A549 (cell line): ENCODE measurements at regions not wholly inside any gene's neighbourhood (a gene's known extent, or its start where the extent isn't known, plus 50 kb on each side); places are given as distances from the start of the nearest gene placed in this dataset.

Experiments
- ATAC-seq, 2 experiments: fragments of 200-7000 bp in 1 of 2; fragments of >200 bp in 1 of 2; cut with Nextera tagmentation in 1 of 2; cut with Tn5 transposase in 1 of 2; 3 replicates each; pipeline versions ENCODE4 v1.8.0 to v1.9.1; 2018 to 2020; ENCODE audit warnings: mild to moderate bottlenecking in 1 of 2, moderate library complexity in 1 of 2
- CTCF ChIA-PET: fragments of 300-600 bp; sonication (Branson Sonifier 250); formaldehyde crosslinking; extraction: SDS; loops from one replicate; lab custom pipeline; 2021; ENCODE audit warnings: antibody characterized with exemption, inconsistent platforms; lab: Yijun Ruan, JAX
- POLR2A ChIA-PET: fragments of 350-600 bp; formaldehyde crosslinking; extraction: SDS; loops from one replicate; lab custom pipeline; 2021; ENCODE audit warnings: antibody characterized with exemption, inconsistent platforms; lab: Yijun Ruan, JAX
- DNase-seq, 2 experiments: peaks; one replicate each; pipeline versions ENCODE4 v3.0.0 to v3.0.0-alpha.2; 2011 to 2016; ENCODE audit warnings: low read depth in 1 of 2, low spot score in 1 of 2
- FAIRE-seq: peaks from 2 replicates; lab custom pipeline; 2011; peaks lifted over from hg19 to GRCh38; lab: Jason Lieb, UNC
- H3K27ac ChIP-seq, 2 experiments: fragments of >200 bp; sonication (Bioruptor Twin); formaldehyde crosslinking; 3 replicates each; pipeline ENCODE4 v1.5.1; 2016 to 2017
- H3K4me1 ChIP-seq: fragments of >200 bp; sonication (Bioruptor Twin); formaldehyde crosslinking; 3 replicates; pipeline ENCODE4 v1.6.1; 2016
- H3K4me2 ChIP-seq: fragments of >200 bp; sonication (Bioruptor Twin); formaldehyde crosslinking; 3 replicates; pipeline ENCODE4 v1.6.1; 2016
- H3K4me3 ChIP-seq: fragments of >200 bp; sonication (Bioruptor Twin); formaldehyde crosslinking; 3 replicates; pipeline ENCODE4 v1.5.1; 2016
- H3K9me3 ChIP-seq: fragments of >200 bp; sonication (Bioruptor Twin); formaldehyde crosslinking; 3 replicates; pipeline ENCODE4 v1.6.1; 2016
- BHLHE40 ChIP-seq: IDR thresholded peaks from 2 replicates; pipeline ENCODE4 v1.6.1; 2012; ENCODE audit warnings: low read depth, low read length, inconsistent platforms
- CBX2 ChIP-seq: fragments of 200-600 bp; sonication (generic); IDR thresholded peaks from 2 replicates; pipeline ENCODE4 v1.6.1; 2016; ENCODE audit warnings: low read depth, mild to moderate bottlenecking, borderline replicate concordance
- CBX8 ChIP-seq: fragments of 200-600 bp; sonication (generic); IDR thresholded peaks from 2 replicates; pipeline ENCODE4 v1.6.1; 2016
- CHD2 ChIP-seq: fragments of 150-350 bp; IDR thresholded peaks from 2 replicates; pipeline ENCODE4 v1.6.1; 2014; ENCODE audit warnings: low read length; ENCODE audit not compliant: partially characterized antibody
- CHD4 ChIP-seq: fragments of 200-600 bp; sonication (generic); IDR thresholded peaks from 2 replicates; pipeline ENCODE4 v1.6.1; 2016; ENCODE audit warnings: antibody characterized with exemption, mild to moderate bottlenecking, borderline replicate concordance
- EHMT2 ChIP-seq: fragments of 200-600 bp; sonication (generic); IDR thresholded peaks from 2 replicates; pipeline ENCODE4 v1.6.1; 2016; ENCODE audit warnings: antibody characterized with exemption, low read depth, mild to moderate bottlenecking, moderate library complexity
- ESRRA ChIP-seq: fragments of 150-350 bp; IDR thresholded peaks from 2 replicates; pipeline ENCODE4 v1.6.1; 2014; ENCODE audit warnings: mild to moderate bottlenecking, low read length, borderline replicate concordance
- FOSL2 ChIP-seq, 2 experiments: fragments of 450-650 bp in 1 of 2; fragments of >200 bp in 1 of 2; sonication (Bioruptor Twin) in 1 of 2; formaldehyde crosslinking; IDR thresholded peaks; 2 replicates each; pipeline versions ENCODE4 v1.5.0 to v1.6.1; 2016 to 2020; ENCODE audit warnings: mild to moderate bottlenecking in 1 of 2, moderate library complexity in 1 of 2
- HDAC2 ChIP-seq: fragments of 200-600 bp; sonication (generic); IDR thresholded peaks from 2 replicates; pipeline ENCODE4 v1.6.1; 2016
- HOXA7 ChIP-seq: fragments of 250-450 bp; sonication (Bioruptor Pico); IDR thresholded peaks from 2 replicates; pipeline ENCODE4 v1.5.0; 2020; ENCODE audit warnings: mild to moderate bottlenecking, moderate library complexity
- HOXB13 ChIP-seq: fragments of 250-450 bp; sonication (Bioruptor Pico); IDR thresholded peaks from 2 replicates; pipeline ENCODE4 v1.5.0; 2020; ENCODE audit warnings: low read depth, mild to moderate bottlenecking, moderate library complexity
- HOXB5 ChIP-seq: fragments of 250-450 bp; sonication (Bioruptor Pico); IDR thresholded peaks from 2 replicates; pipeline ENCODE4 v1.5.0; 2020; ENCODE audit warnings: mild to moderate bottlenecking, moderate library complexity
- JUN ChIP-seq, 2 experiments: fragments of >200 bp; sonication (Bioruptor Twin); formaldehyde crosslinking; IDR thresholded peaks; 2 replicates in 1 of 2; 3 replicates in 1 of 2; pipeline ENCODE4 v1.6.1; 2016 to 2017
- KDM5A ChIP-seq: fragments of 200-600 bp; sonication (generic); IDR thresholded peaks from 2 replicates; pipeline ENCODE4 v1.6.1; 2016; ENCODE audit warnings: antibody characterized with exemption, mild to moderate bottlenecking
- MAFK ChIP-seq: fragments of 450-650 bp; IDR thresholded peaks from 2 replicates; pipeline ENCODE4 v1.6.1; 2014; ENCODE audit not compliant: partially characterized antibody
- MAZ ChIP-seq: fragments of 150-350 bp; IDR thresholded peaks from 2 replicates; pipeline ENCODE4 v1.6.1; 2014; ENCODE audit warnings: antibody characterized with exemption, low read depth, low read length, borderline replicate concordance
- MYC ChIP-seq: IDR thresholded peaks from 2 replicates; pipeline ENCODE4 v1.6.1; 2012; ENCODE audit warnings: mild to moderate bottlenecking, inconsistent platforms, low read length, improper control_type of control experiment, borderline replicate concordance
- NFE2L2 ChIP-seq: fragments of 150-350 bp; conservative IDR thresholded peaks from 2 replicates; pipeline ENCODE4 v1.6.1; 2014; ENCODE audit warnings: low read length
- NPAS2 ChIP-seq: fragments of 250-450 bp; sonication (Bioruptor Pico); IDR thresholded peaks from 2 replicates; pipeline ENCODE4 v1.8.0; 2022; ENCODE audit warnings: mild to moderate bottlenecking, moderate library complexity, borderline replicate concordance
- NR3C1 ChIP-seq: fragments of >200 bp; sonication (Bioruptor Twin); formaldehyde crosslinking; IDR thresholded peaks from 3 replicates; pipeline ENCODE4 v1.6.1; 2017
- POLR2A ChIP-seq: IDR thresholded peaks from 2 replicates; pipeline ENCODE4 v1.6.1; 2012; ENCODE audit warnings: mild to moderate bottlenecking, low read length
- RAD21 ChIP-seq, 2 experiments: fragments of >200 bp in 1 of 2; sonication (Bioruptor Twin) in 1 of 2; formaldehyde crosslinking in 1 of 2; IDR thresholded peaks in 1 of 2; conservative IDR thresholded peaks in 1 of 2; 2 replicates in 1 of 2; 3 replicates in 1 of 2; pipeline ENCODE4 v1.6.1; 2012 to 2018; ENCODE audit warnings: inconsistent platforms in 1 of 2
- RARB ChIP-seq: fragments of 250-450 bp; sonication (Bioruptor Pico); IDR thresholded peaks from 2 replicates; pipeline ENCODE4 v1.8.0; 2021; ENCODE audit warnings: mild to moderate bottlenecking, moderate library complexity
- RCOR1 ChIP-seq: fragments of 150-350 bp; IDR thresholded peaks from 2 replicates; pipeline ENCODE4 v1.6.1; 2014; ENCODE audit warnings: antibody characterized with exemption, low read length, low read depth
- RNF2 ChIP-seq: fragments of 200-600 bp; sonication (generic); IDR thresholded peaks from 2 replicates; pipeline ENCODE4 v1.6.1; 2016; ENCODE audit warnings: low read depth, mild to moderate bottlenecking, antibody characterized with exemption, moderate library complexity, borderline replicate concordance
- SMC3 ChIP-seq: fragments of >200 bp; sonication (Bioruptor Twin); formaldehyde crosslinking; IDR thresholded peaks from 3 replicates; pipeline ENCODE4 v1.6.1; 2018; ENCODE audit warnings: inconsistent platforms
- TFCP2L1 ChIP-seq: fragments of 250-450 bp; sonication (Bioruptor Pico); IDR thresholded peaks from 2 replicates; pipeline ENCODE4 v1.5.0; 2021; ENCODE audit warnings: mild to moderate bottlenecking
- ZC3H11A ChIP-seq: fragments of 450-650 bp; IDR thresholded peaks from 2 replicates; pipeline ENCODE4 v1.6.1; 2014; ENCODE audit warnings: antibody characterized with exemption, mild to moderate bottlenecking
- ZFP36 ChIP-seq: fragments of 450-650 bp; IDR thresholded peaks from 2 replicates; pipeline ENCODE4 v1.6.1; 2014; ENCODE audit warnings: borderline replicate concordance; ENCODE audit not compliant: partially characterized antibody
- WGBS: methylation state at CpG from one replicate; pipeline ENCODE4 v1.1.6; 2017; ENCODE audit errors: missing lambda C conversion rate; 5-methylcytosine and 5-hydroxymethylcytosine counted together
- TF ChIP-seq, protein P1 (sequence below): fragments of 150-350 bp; IDR thresholded peaks from 2 replicates; pipeline ENCODE4 v1.6.1; 2014; ENCODE audit warnings: low read depth, mild to moderate bottlenecking, low read length
- TF ChIP-seq, protein P2 (sequence below): fragments of >200 bp; sonication (Bioruptor Twin); formaldehyde crosslinking; IDR thresholded peaks from 3 replicates; pipeline ENCODE4 v1.5.1; 2016

DNA sequence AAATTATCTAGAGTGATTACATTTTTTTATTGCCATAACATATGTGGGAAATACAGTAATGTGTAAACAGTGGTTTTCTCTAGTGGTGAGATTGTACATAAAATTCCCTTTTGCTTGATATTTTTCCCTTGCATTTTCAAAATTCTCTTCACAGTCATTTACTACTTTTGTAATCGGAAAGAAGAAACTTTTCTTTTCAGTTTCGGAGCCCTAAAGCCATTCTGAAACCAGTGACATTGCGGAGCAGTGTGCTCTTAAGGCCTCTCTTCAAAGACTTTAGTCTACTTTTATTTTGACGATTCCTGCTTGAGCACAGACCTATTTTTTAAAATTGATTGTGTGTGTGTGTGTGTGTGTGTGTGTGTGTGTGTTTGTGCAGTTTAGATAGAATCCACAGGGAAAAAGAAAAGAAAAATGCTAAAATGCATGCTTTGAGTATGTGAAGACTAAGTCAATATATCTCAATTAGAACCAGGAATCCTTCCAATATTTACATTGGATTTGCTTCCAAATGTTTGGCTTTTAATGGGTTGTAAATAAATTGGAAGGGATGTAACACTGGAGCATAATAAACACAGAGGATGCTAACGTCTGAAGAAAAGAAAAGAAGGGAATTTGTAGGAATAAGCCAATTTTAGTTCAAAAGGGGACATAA, 357.4 kb downstream of the RND3 start:
- FAIRE-seq (no peak), ATAC-seq (no peak), DNase-seq (no peak)
- POLR2A ChIA-PET: no interaction called here
- CTCF ChIA-PET: no interaction called here
- Histone ChIP-seq H3K4me2 (no peak overlapping the region), H3K4me1 (peaks cover 57% of the 10 kb centered on the region), H3K4me3 (no peak overlapping the region), H3K9me3 (0 out of 3 replicates have a peak, but pooled peaks cover 13% of the 10 kb centered on the region), H3K27ac (peak overlapping the region; percentile 63 to 90; a peak in 5 of 6 replicates)
- TF ChIP-seq CBX2: no peak
- TF ChIP-seq KDM5A: no peak
- TF ChIP-seq MYC: no peak
- TF ChIP-seq, protein P1, sequence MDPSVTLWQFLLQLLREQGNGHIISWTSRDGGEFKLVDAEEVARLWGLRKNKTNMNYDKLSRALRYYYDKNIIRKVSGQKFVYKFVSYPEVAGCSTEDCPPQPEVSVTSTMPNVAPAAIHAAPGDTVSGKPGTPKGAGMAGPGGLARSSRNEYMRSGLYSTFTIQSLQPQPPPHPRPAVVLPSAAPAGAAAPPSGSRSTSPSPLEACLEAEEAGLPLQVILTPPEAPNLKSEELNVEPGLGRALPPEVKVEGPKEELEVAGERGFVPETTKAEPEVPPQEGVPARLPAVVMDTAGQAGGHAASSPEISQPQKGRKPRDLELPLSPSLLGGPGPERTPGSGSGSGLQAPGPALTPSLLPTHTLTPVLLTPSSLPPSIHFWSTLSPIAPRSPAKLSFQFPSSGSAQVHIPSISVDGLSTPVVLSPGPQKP: no peak
- no peak for TF ChIP-seq EHMT2
- TF ChIP-seq RNF2: no peak
- TF ChIP-seq NFE2L2: no peak
- TF ChIP-seq CHD4: no peak
- TF ChIP-seq ESRRA: no peak
- no peak for TF ChIP-seq SMC3
- no peak for TF ChIP-seq ZC3H11A
- no peak for TF ChIP-seq HOXA7 (CRISPR knock-in tag)
- no peak for TF ChIP-seq RARB
- TF ChIP-seq BHLHE40: no peak
- no peak for TF ChIP-seq TFCP2L1
- TF ChIP-seq CBX8: no peak
- WGBS: 77% methylated on average over 5 of the region's 5 CpGs

DNA sequence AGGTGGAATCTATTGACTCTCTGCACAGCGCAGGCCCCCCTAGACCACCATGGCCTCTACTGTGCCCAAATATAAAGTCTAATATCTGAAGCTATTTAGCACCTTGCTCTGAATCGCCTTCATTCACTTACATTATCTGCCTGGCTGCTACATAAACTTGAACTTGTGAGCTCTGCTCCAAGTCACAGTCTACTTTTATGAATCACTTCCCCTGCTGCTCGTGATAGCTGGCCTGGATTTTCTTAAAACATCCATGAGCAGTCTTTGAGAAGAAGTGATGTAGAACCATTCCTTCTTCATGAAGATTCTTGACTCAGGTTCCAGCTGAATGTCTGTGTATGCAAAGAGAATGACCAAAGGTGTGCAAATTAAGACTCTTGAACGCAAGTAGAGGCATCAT, 359.5 kb downstream of the RND3 start:
- Histone ChIP-seq H3K4me1 (peaks cover 60% of the 10 kb centered on the region), H3K4me2 (no peak overlapping the region), H3K27ac (peak overlapping the region; percentile 82 to 89), H3K9me3 (0 out of 3 replicates have a peak, but pooled peaks cover 13% of the 10 kb centered on the region), H3K4me3 (no peak overlapping the region)
- WGBS: 77% methylated on average over 4 of the region's 4 CpGs
- TF ChIP-seq RNF2 (no peak), HOXA7 (CRISPR knock-in tag) (no peak), MAZ (no peak), POLR2A (no peak), HOXB13 (CRISPR knock-in tag) (no peak), NR3C1 (no peak), ZFP36 (no peak), MAFK (no peak), SMC3 (no peak), RCOR1 (no peak)
- FAIRE-seq (no peak), ATAC-seq (no peak), DNase-seq (no peak)
- CTCF ChIA-PET: interaction anchor here (1.0 to 2.0 kb wide), 2 partner anchors 21 to 244 kb away, joined by 3 to 4 read pairs; no protein-coding TSS in a partner anchor
- POLR2A ChIA-PET: no interaction called here

DNA sequence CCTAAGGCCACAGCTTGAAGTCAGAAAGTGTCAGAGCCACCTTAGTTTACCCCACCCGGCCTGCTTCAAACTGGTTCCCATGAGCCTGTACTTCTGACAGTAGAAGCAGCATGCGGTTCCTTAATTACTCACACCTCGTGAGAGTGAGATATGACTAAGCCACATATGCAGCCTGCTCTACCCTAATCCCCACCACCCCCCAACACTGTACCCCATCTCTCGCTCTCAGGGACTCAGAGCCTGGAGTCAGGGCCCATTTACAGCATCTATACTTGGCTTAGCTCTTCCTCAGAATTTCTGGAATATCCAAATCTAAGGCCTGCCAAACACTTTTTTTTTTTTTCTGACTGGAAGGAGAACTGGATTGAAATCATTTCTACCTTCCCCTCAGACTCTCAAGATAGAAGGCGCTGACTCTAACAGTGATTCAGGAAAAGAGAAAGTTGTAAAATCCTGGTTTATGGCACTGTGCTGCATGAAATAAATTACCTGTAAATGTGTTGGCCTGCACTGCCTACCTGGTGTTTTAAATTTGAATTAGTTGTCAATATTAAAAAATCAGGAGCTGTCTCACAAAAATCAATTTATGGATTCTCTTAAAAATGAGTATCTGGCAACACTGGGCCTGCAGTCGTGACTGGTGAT, 360.0 kb downstream of the RND3 start:
- FAIRE-seq (no peak), ATAC-seq (no peak), DNase-seq (no peak)
- POLR2A ChIA-PET: no interaction called here
- CTCF ChIA-PET: interaction anchor here (0.6 to 2.0 kb wide), 5 partner anchors 18 to 243 kb away, joined by 3 to 5 read pairs (median 4); no protein-coding TSS in a partner anchor
- Histone ChIP-seq H3K27ac (peak overlapping the region; percentile 82 to 89), H3K4me3 (no peak overlapping the region), H3K4me2 (no peak overlapping the region), H3K4me1 (peaks cover 60% of the 10 kb centered on the region), H3K9me3 (0 out of 3 replicates have a peak, but pooled peaks cover 13% of the 10 kb centered on the region)
- 90% methylated on average over 6 of the region's 6 CpGs for WGBS
- TF ChIP-seq BHLHE40 (no peak), HOXB5 (no peak), RAD21 (conservative IDR thresholded peaks at IDR 0.05 in 1 of 2, IDR thresholded peaks at IDR 0.05 in 1 of 2) (no peak), NR3C1 (no peak), MYC (no peak), NPAS2 (CRISPR knock-in tag) (no peak), JUN (IDR thresholded peaks at IDR 0.05) (no peak), CHD2 (no peak), ZFP36 (no peak), HDAC2 (no peak), FOSL2 (IDR thresholded peaks at IDR 0.05) (no peak), FOSL2 (CRISPR knock-in tag; IDR thresholded peaks at IDR 0.05) (no peak)
- TF ChIP-seq, protein P2, sequence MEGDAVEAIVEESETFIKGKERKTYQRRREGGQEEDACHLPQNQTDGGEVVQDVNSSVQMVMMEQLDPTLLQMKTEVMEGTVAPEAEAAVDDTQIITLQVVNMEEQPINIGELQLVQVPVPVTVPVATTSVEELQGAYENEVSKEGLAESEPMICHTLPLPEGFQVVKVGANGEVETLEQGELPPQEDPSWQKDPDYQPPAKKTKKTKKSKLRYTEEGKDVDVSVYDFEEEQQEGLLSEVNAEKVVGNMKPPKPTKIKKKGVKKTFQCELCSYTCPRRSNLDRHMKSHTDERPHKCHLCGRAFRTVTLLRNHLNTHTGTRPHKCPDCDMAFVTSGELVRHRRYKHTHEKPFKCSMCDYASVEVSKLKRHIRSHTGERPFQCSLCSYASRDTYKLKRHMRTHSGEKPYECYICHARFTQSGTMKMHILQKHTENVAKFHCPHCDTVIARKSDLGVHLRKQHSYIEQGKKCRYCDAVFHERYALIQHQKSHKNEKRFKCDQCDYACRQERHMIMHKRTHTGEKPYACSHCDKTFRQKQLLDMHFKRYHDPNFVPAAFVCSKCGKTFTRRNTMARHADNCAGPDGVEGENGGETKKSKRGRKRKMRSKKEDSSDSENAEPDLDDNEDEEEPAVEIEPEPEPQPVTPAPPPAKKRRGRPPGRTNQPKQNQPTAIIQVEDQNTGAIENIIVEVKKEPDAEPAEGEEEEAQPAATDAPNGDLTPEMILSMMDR: no peak
